H9 (cell line): ENCODE measurements at regions not wholly inside any gene's neighbourhood (a gene's known extent, or its start where the extent isn't known, plus 50 kb on each side); places are given as distances from the start of the nearest gene placed in this dataset.

Source experiments
- DNase-seq: peaks from one replicate; pipeline ENCODE4 v3.0.0-alpha.2; 2017
- H2AFZ ChIP-seq: one replicate; pipeline ENCODE4 v1.6.1; 2013; ENCODE audit warnings: mild to moderate bottlenecking, low read length, control low read depth, moderate library complexity
- H2AK5ac ChIP-seq: 2 replicates; pipeline ENCODE4 v1.6.1; 2013; ENCODE audit warnings: low read length, control low read depth, mixed read lengths; ENCODE audit not compliant: insufficient read length
- H2BK120ac ChIP-seq: one replicate; pipeline ENCODE4 v1.6.1; 2013; ENCODE audit warnings: low read depth, mild to moderate bottlenecking, low read length, control low read depth, inconsistent platforms; ENCODE audit not compliant: poor library complexity, severe bottlenecking
- H2BK12ac ChIP-seq: 2 replicates; pipeline ENCODE4 v1.6.1; 2013; ENCODE audit warnings: low read length, control low read depth, mixed read lengths, low read depth; ENCODE audit not compliant: insufficient read length
- H2BK15ac ChIP-seq: 2 replicates; pipeline ENCODE4 v1.6.1; 2013; ENCODE audit warnings: low read depth, low read length, control low read depth
- H2BK20ac ChIP-seq: one replicate; pipeline ENCODE4 v1.6.1; 2013; ENCODE audit warnings: low read depth, mild to moderate bottlenecking, low read length, control low read depth, inconsistent platforms; ENCODE audit not compliant: poor library complexity, severe bottlenecking
- H2BK5ac ChIP-seq: 2 replicates; pipeline ENCODE4 v1.6.1; 2013; ENCODE audit warnings: low read length, control low read depth, mixed read lengths; ENCODE audit not compliant: insufficient read length
- H3K14ac ChIP-seq: 2 replicates; pipeline ENCODE4 v1.6.1; 2013; ENCODE audit warnings: low read length, control low read depth; ENCODE audit not compliant: insufficient read depth
- H3K18ac ChIP-seq: 2 replicates; pipeline ENCODE4 v1.6.1; 2013; ENCODE audit warnings: low read depth, mild to moderate bottlenecking, mixed read lengths, low read length, control low read depth; ENCODE audit not compliant: insufficient read length
- H3K23ac ChIP-seq: 2 replicates; pipeline ENCODE4 v1.6.1; 2013; ENCODE audit warnings: low read length, control low read depth, mixed read lengths, low read depth; ENCODE audit not compliant: insufficient read length
- H3K23me2 ChIP-seq: 2 replicates; pipeline ENCODE4 v1.6.1; 2013; ENCODE audit warnings: low read depth, mild to moderate bottlenecking, mixed read lengths, low read length, control low read depth; ENCODE audit not compliant: insufficient read length, poor library complexity, severe bottlenecking
- H3K27ac ChIP-seq: 2 replicates; pipeline ENCODE4 v1.5.1; 2013; ENCODE audit warnings: low read length, control low read depth, mixed read lengths, low read depth; ENCODE audit not compliant: insufficient read length
- H3K27me3 ChIP-seq: 2 replicates; pipeline ENCODE4 v1.6.1; 2013; ENCODE audit warnings: low read length, control low read depth, inconsistent platforms; ENCODE audit not compliant: insufficient read depth
- H3K4ac ChIP-seq: 2 replicates; pipeline ENCODE4 v1.6.1; 2013; ENCODE audit warnings: low read depth, mild to moderate bottlenecking, control low read depth, inconsistent platforms, low read length, moderate library complexity
- H3K4me1 ChIP-seq: 2 replicates; pipeline ENCODE4 v1.6.1; 2013; ENCODE audit warnings: low read length, control low read depth, inconsistent platforms; ENCODE audit not compliant: insufficient read depth
- H3K4me2 ChIP-seq: 2 replicates; pipeline ENCODE4 v1.6.1; 2013; ENCODE audit warnings: low read length, control low read depth, mixed read lengths; ENCODE audit not compliant: insufficient read length, insufficient read depth
- H3K56ac ChIP-seq: 2 replicates; pipeline ENCODE4 v1.6.1; 2013; ENCODE audit warnings: low read depth, mild to moderate bottlenecking, mixed read lengths, low read length, control low read depth; ENCODE audit not compliant: insufficient read length
- H3K79me1 ChIP-seq: 2 replicates; pipeline ENCODE4 v1.6.1; 2013; ENCODE audit warnings: low read depth, mild to moderate bottlenecking, moderate library complexity, low read length, control low read depth, inconsistent platforms; ENCODE audit not compliant: insufficient read depth, poor library complexity, severe bottlenecking
- H3K79me2 ChIP-seq: 2 replicates; pipeline ENCODE4 v1.6.1; 2013; ENCODE audit warnings: low read length, control low read depth, inconsistent platforms; ENCODE audit not compliant: insufficient read depth
- H3K9ac ChIP-seq: 2 replicates; pipeline ENCODE4 v1.6.1; 2013; ENCODE audit warnings: low read length, control low read depth, mixed read lengths; ENCODE audit not compliant: insufficient read length; ENCODE audit errors: extremely low read depth
- H3K9me3 ChIP-seq: one replicate; pipeline ENCODE4 v1.6.1; 2013; ENCODE audit warnings: low read depth, low read length, inconsistent platforms; ENCODE audit not compliant: control insufficient read depth
- H3T11ph ChIP-seq: one replicate; pipeline ENCODE4 v1.6.1; 2013; ENCODE audit warnings: mild to moderate bottlenecking, low read length, control low read depth, inconsistent platforms
- H4K20me1 ChIP-seq: one replicate; pipeline ENCODE4 v1.6.1; 2013; ENCODE audit not compliant: control insufficient read depth, insufficient read length, insufficient read depth
- H4K5ac ChIP-seq: 2 replicates; pipeline ENCODE4 v1.6.1; 2013; ENCODE audit warnings: low read depth, mild to moderate bottlenecking, mixed read lengths, low read length, control low read depth; ENCODE audit not compliant: insufficient read length
- H4K8ac ChIP-seq: replicated peaks from 2 replicates; pipeline ENCODE4 v1.6.1; 2013; ENCODE audit warnings: low read length, control low read depth, mixed read lengths, low read depth; ENCODE audit not compliant: insufficient read length
- H4K91ac ChIP-seq: 2 replicates; pipeline ENCODE4 v1.6.1; 2013; ENCODE audit warnings: low read depth, mild to moderate bottlenecking, moderate library complexity, mixed read lengths, low read length, control low read depth; ENCODE audit not compliant: insufficient read length
- H3K27ac Mint-ChIP-seq, 3 experiments: 2 replicates in 2 of 3; 3 replicates in 1 of 3; pipeline ENCODE4 v1.8.0; 2020 to 2021; ENCODE audit warnings: mixed read lengths in 3 of 3, mild to moderate bottlenecking in 1 of 3, moderate library complexity in 1 of 3
- H3K27me3 Mint-ChIP-seq: 2 replicates; pipeline ENCODE4 v1.8.0; 2021; ENCODE audit warnings: low read depth, mild to moderate bottlenecking, moderate library complexity, mixed read lengths
- H3K36me3 Mint-ChIP-seq, 3 experiments: 2 replicates in 2 of 3; 3 replicates in 1 of 3; pipeline ENCODE4 v1.8.0; 2020 to 2021; ENCODE audit warnings: low read depth in 3 of 3, mixed read lengths in 3 of 3; ENCODE audit not compliant: insufficient read depth in 1 of 3
- H3K4me1 Mint-ChIP-seq, 2 experiments: 2 replicates each; pipeline ENCODE4 v1.8.0; 2020; ENCODE audit warnings: mixed read lengths in 2 of 2
- H3K4me3 Mint-ChIP-seq, 2 experiments: 2 replicates in 1 of 2; 3 replicates in 1 of 2; pipeline ENCODE4 v1.8.0; 2020 to 2021; ENCODE audit warnings: mild to moderate bottlenecking in 2 of 2, mixed read lengths in 2 of 2, moderate library complexity in 1 of 2
- H3K9me3 Mint-ChIP-seq, 2 experiments: 2 replicates in 1 of 2; 3 replicates in 1 of 2; pipeline ENCODE4 v1.8.0; 2020; ENCODE audit warnings: mild to moderate bottlenecking in 2 of 2, mixed read lengths in 2 of 2, moderate library complexity in 1 of 2
- CTCF ChIP-seq: fragments of 200-600 bp; sonication (generic); conservative IDR thresholded peaks from 3 replicates; pipeline ENCODE4 v1.8.0; 2021; ENCODE audit warnings: antibody characterized with exemption, mild to moderate bottlenecking
- WGBS: extraction: QIAGEN DNeasy Blood & Tissue Kit; methylation state at CpG from one replicate; pipeline ENCODE4 v1.1.7; 2013; ENCODE audit warnings: missing lambda C conversion rate, low lambda C conversion rate, mixed read lengths; ENCODE audit not compliant: insufficient read length; ENCODE audit errors: extremely low coverage; 5-methylcytosine and 5-hydroxymethylcytosine counted together

- Histone ChIP-seq H3K4ac (no peak overlapping the region), H3T11ph (no peak overlapping the region), H3K23ac (no peak overlapping the region), H2BK120ac (no peak overlapping the region), H4K20me1 (no peaks in the 10 kb centered on the region), H2BK5ac (no peak overlapping the region), H3K14ac (no peak overlapping the region), H3K18ac (no peak overlapping the region), H3K4me1 (no peaks in the 10 kb centered on the region), H3K56ac (no peak overlapping the region), H2BK20ac (no peak overlapping the region), H4K91ac (no peak overlapping the region), H3K9ac (no peak overlapping the region), H4K5ac (no peak overlapping the region), H3K9me3 (no peaks in the 10 kb centered on the region), H4K8ac (no peak overlapping the region), H3K23me2 (no peaks in the 10 kb centered on the region), H2AFZ (no peak overlapping the region), H2BK15ac (no peak overlapping the region), H3K27ac (no peak overlapping the region), H3K27me3 (no peaks in the 10 kb centered on the region), H2BK12ac (no peak overlapping the region), H3K4me2 (no peak overlapping the region), H3K79me1 (no peaks in the 10 kb centered on the region), H2AK5ac (no peak overlapping the region), H3K79me2 (no peaks in the 10 kb centered on the region)
- Mint-ChIP-seq H3K27ac (no peak overlapping the region), H3K27me3 (no peaks in the 10 kb centered on the region; the same call in 1 of the 2 replicates), H3K4me3 (no peak overlapping the region), H3K36me3 (no peaks in the 10 kb centered on the region), H3K4me1 (0 out of 4 replicates have a peak, but pooled peaks cover 0 to 8% of the 10 kb centered on the region in 2 experiments), H3K9me3 (no peaks in the 10 kb centered on the region)
- DNase-seq: no peak
- no CpG with 5 or more reads among the region's 4 CpGs for WGBS
- TF ChIP-seq CTCF: no peak
Measured at GRCh38 chr5:159797261-159797970, 118.9 kb upstream of the ADRA1B start.
